ENCODE measurements at regions not wholly inside any gene's neighbourhood (a gene's known extent, or its start where the extent isn't known, plus 50 kb on each side); places are given as distances from the start of the nearest gene placed in this dataset.

GRCh38 chr12:25716842-25717241, 163.8 kb upstream of the LMNTD1 start:
- no peak for DNase-seq

- no peak for DNase-seq
Observed at GRCh38 chr12:25717552-25717951, 164.5 kb upstream of the LMNTD1 start.

- DNase-seq, result no peak
Observed at GRCh38 chr12:25718081-25718731, 165.1 kb upstream of the LMNTD1 start.

- DNase-seq, result no peak
Observed at GRCh38 chr12:25719505-25719904, 166.4 kb upstream of the LMNTD1 start.

GRCh38 chr12:25723336-25723735, 170.3 kb upstream of the LMNTD1 start:
- no peak for DNase-seq

GRCh38 chr12:25723921-25724491, 170.9 kb upstream of the LMNTD1 start:
- no peak for DNase-seq

GRCh38 chr12:25725470-25725869, 172.4 kb upstream of the LMNTD1 start:
- no peak for DNase-seq

GRCh38 chr12:25725931-25726330, 172.8 kb upstream of the LMNTD1 start:
- no peak for DNase-seq

- DNase-seq, result no peak
Observed at GRCh38 chr12:25728056-25728595, 175.0 kb upstream of the LMNTD1 start.

GRCh38 chr12:25730489-25731349, 177.6 kb upstream of the LMNTD1 start:
- DNase-seq, result no peak

GRCh38 chr12:25733541-25733940, 180.5 kb upstream of the LMNTD1 start:
- no peak for DNase-seq

- no peak for DNase-seq
Observed at GRCh38 chr12:25734529-25735180, 181.6 kb upstream of the LMNTD1 start.

- no peak for DNase-seq
Observed at GRCh38 chr12:25740617-25741016, 187.5 kb upstream of the LMNTD1 start.

- DNase-seq, result no peak
Observed at GRCh38 chr12:25741917-25742316, 188.8 kb upstream of the LMNTD1 start.

GRCh38 chr12:25743679-25744215, 190.7 kb upstream of the LMNTD1 start:
- DNase-seq, result no peak

- DNase-seq, result no peak
Observed at GRCh38 chr12:25744313-25744712, 191.2 kb upstream of the LMNTD1 start.

GRCh38 chr12:25745281-25745680, 192.2 kb upstream of the LMNTD1 start:
- no peak for DNase-seq

GRCh38 chr12:25746131-25746530, 193.0 kb upstream of the LMNTD1 start:
- no peak for DNase-seq

- DNase-seq, result no peak
Observed at GRCh38 chr12:25752710-25753309, 199.7 kb upstream of the LMNTD1 start.

- DNase-seq, result no peak
Observed at GRCh38 chr12:25755136-25755970, 202.3 kb upstream of the LMNTD1 start.

- DNase-seq, result no peak
Observed at GRCh38 chr12:25755971-25756260, 202.6 kb upstream of the RASSF8 start.
